GM12874 (cell line): ENCODE measurements at regions not wholly inside any gene's neighbourhood (a gene's known extent, or its start where the extent isn't known, plus 50 kb on each side); places are given as distances from the start of the nearest gene placed in this dataset.

Experiments
- CTCF ChIP-seq: IDR thresholded peaks from 2 replicates; pipeline ENCODE4 v1.5.1; 2011; ENCODE audit warnings: low read depth, mild to moderate bottlenecking, control low read depth, low read length, moderate library complexity; ENCODE audit not compliant: insufficient read depth

- TF ChIP-seq CTCF, result no peak
These were observed 272.7 kb upstream of the MGMT start for GRCh38 chr10:129194181-129194870.

GRCh38 chr10:129199826-129200225, 267.2 kb upstream of the MGMT start:
- TF ChIP-seq CTCF, result no peak

- no peak for TF ChIP-seq CTCF
These were observed 263.2 kb upstream of the MGMT start for GRCh38 chr10:129203819-129204218.

- no peak for TF ChIP-seq CTCF
These were observed 259.7 kb upstream of the MGMT start for GRCh38 chr10:129207297-129207696.

- no peak for TF ChIP-seq CTCF
These were observed 256.2 kb upstream of the MGMT start for GRCh38 chr10:129210876-129211275.

- TF ChIP-seq CTCF, result no peak
These were observed 253.8 kb upstream of the MGMT start for GRCh38 chr10:129213256-129213655.

- no peak for TF ChIP-seq CTCF
These were observed 247.7 kb upstream of the MGMT start for GRCh38 chr10:129219364-129219763.
